ENCODE measurements at regions not wholly inside any gene's neighbourhood (a gene's known extent, or its start where the extent isn't known, plus 50 kb on each side); places are given as distances from the start of the nearest gene placed in this dataset.

DNA sequence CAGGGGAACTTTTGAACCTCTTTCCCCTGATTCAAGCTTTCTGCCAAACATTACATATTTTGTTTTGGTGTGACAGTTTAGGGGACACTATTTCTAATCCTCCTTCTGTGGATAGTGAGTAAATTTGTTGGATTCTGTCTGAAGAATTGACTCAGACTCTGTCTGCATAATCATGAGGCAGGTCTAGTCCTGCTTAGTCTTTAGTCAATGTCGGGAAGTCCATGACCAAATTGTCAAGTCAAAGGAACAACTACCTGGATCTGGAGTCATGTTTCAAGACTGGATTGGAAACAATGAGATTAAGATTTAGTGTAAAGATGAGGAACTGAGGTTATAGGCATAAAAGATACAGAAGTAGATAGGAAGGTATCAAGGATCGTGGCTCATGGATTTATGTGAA, 100.9 kb downstream of the MAGEB17 start:
- ChIA-PET CTCF (ENCODE audit: low intra/inter-chr PET ratio) (no interaction called here), POLR2A (no interaction called here)
- H3K36me3 ChIP-seq (ENCODE audit: control insufficient read depth, insufficient read depth, low read length), result no peaks in the 10 kb centered on the region
- H3K27ac ChIP-seq (ENCODE audit: extremely low read depth, low read depth, low read length), result no peak overlapping the region
- no peak for DNase-seq (ENCODE audit: extremely low read depth in 1 of 4, low spot score in 3 of 4)
- no peak overlapping the region for H2AFZ ChIP-seq (ENCODE audit: low read depth, low read length)
- no peak for TF ChIP-seq RAD51 (IDR thresholded peaks at IDR 0.05; ENCODE audit: borderline replicate concordance, low read depth)
- no peak for TF ChIP-seq FIP1L1 (IDR thresholded peaks at IDR 0.05; ENCODE audit: low read depth, low read length, poor library complexity, severe bottlenecking)
- TF ChIP-seq, protein P1, sequence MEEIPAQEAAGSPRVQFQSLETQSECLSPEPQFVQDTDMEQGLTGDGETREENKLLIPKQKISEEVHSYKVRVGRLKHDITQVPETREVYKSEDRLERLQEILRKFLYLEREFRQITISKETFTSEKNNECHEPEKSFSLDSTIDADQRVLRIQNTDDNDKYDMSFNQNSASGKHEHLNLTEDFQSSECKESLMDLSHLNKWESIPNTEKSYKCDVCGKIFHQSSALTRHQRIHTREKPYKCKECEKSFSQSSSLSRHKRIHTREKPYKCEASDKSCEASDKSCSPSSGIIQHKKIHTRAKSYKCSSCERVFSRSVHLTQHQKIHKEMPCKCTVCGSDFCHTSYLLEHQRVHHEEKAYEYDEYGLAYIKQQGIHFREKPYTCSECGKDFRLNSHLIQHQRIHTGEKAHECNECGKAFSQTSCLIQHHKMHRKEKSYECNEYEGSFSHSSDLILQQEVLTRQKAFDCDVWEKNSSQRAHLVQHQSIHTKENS (CRISPR knock-in tag; IDR thresholded peaks at IDR 0.05), result no peak
- TF ChIP-seq HNRNPH1 (optimal IDR thresholded peaks at IDR 0.05; ENCODE audit: low read depth, low read length), result no peak
- TF ChIP-seq TRIM24 (IDR thresholded peaks at IDR 0.05), result no peak
- no peak for TF ChIP-seq ETV1 (tag; conservative IDR thresholded peaks at IDR 0.05; ENCODE audit: low read depth)
- TF ChIP-seq TAL1 (IDR thresholded peaks at IDR 0.05), result no peak
- TF ChIP-seq ZNF79 (CRISPR knock-in tag; IDR thresholded peaks at IDR 0.05; ENCODE audit: low read depth), result no peak
- TF ChIP-seq MCM3 (IDR thresholded peaks at IDR 0.05), result no peak
- TF ChIP-seq ZBTB1 (CRISPR knock-in tag; IDR thresholded peaks at IDR 0.05; ENCODE audit: borderline replicate concordance, low read depth), result no peak
- TF ChIP-seq HINFP (tag; conservative IDR thresholded peaks at IDR 0.05; ENCODE audit: low read depth), result no peak
- H3K79me2 ChIP-seq (ENCODE audit: control insufficient read depth, insufficient read depth, low read length), result no peaks in the 10 kb centered on the region
- no peak for FAIRE-seq
- H4K20me1 ChIP-seq (replicated peaks; ENCODE audit: control insufficient read depth, insufficient read depth, low read length), result no peaks in the 10 kb centered on the region
- ATAC-seq, result no peak
- no peak overlapping the region for H3K9ac ChIP-seq (ENCODE audit: insufficient read depth in 1 of 2, low read depth in 2 of 2, low read length in 2 of 2)
- 0% methylated on average over 2 of the region's 2 CpGs for WGBS (ENCODE audit: insufficient coverage, low coverage, missing lambda C conversion rate)
- no peak overlapping the region for H3K4me2 ChIP-seq (ENCODE audit: insufficient read depth, low read length)
- no peaks in the 10 kb centered on the region for H3K9me1 ChIP-seq (ENCODE audit: control insufficient read depth, insufficient read depth, low read length)
- no peaks in the 10 kb centered on the region for H3K27me3 ChIP-seq (ENCODE audit: control insufficient read depth in 2 of 2, insufficient read depth in 2 of 2, low read length in 2 of 2)
- intact Hi-C loops (cut with micrococcal nuclease), result no loop called here
- no peaks in the 10 kb centered on the region for H3K4me1 ChIP-seq (replicated peaks in 1 of 2; ENCODE audit: control insufficient read depth in 2 of 2, insufficient read depth in 2 of 2, low read length in 2 of 2)
- H3K4me3 ChIP-seq, result no peak overlapping the region
- no peaks in the 10 kb centered on the region for H3K9me3 ChIP-seq (replicated peaks; ENCODE audit: control insufficient read depth, insufficient read depth, low read depth, low read length)
- no TSS peak for BruUV-seq (replicated peaks)
- in situ Hi-C loops (cut with MboI), result loop anchor here (25.0 kb wide), 1 partner anchor 394 kb away; the partner anchor contains the start of gene S100G
